ENCODE measurements at regions not wholly inside any gene's neighbourhood (a gene's known extent, or its start where the extent isn't known, plus 50 kb on each side); places are given as distances from the start of the nearest gene placed in this dataset.

- TF ChIP-seq, protein P1, sequence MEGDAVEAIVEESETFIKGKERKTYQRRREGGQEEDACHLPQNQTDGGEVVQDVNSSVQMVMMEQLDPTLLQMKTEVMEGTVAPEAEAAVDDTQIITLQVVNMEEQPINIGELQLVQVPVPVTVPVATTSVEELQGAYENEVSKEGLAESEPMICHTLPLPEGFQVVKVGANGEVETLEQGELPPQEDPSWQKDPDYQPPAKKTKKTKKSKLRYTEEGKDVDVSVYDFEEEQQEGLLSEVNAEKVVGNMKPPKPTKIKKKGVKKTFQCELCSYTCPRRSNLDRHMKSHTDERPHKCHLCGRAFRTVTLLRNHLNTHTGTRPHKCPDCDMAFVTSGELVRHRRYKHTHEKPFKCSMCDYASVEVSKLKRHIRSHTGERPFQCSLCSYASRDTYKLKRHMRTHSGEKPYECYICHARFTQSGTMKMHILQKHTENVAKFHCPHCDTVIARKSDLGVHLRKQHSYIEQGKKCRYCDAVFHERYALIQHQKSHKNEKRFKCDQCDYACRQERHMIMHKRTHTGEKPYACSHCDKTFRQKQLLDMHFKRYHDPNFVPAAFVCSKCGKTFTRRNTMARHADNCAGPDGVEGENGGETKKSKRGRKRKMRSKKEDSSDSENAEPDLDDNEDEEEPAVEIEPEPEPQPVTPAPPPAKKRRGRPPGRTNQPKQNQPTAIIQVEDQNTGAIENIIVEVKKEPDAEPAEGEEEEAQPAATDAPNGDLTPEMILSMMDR (IDR thresholded peaks at IDR 0.05; ENCODE audit: low read depth, low read length, missing input control): no peak
- TF ChIP-seq TAF1 (conservative IDR thresholded peaks at IDR 0.05) (no peak), ZBTB33 (IDR thresholded peaks at IDR 0.05) (no peak), FOXA1 (IDR thresholded peaks at IDR 0.05) (no peak), YY1 (IDR thresholded peaks at IDR 0.05) (no peak), GABPA (IDR thresholded peaks at IDR 0.05 in 1 of 2, conservative IDR thresholded peaks at IDR 0.05 in 1 of 2) (no peak)
- TF ChIP-seq, protein P2, sequence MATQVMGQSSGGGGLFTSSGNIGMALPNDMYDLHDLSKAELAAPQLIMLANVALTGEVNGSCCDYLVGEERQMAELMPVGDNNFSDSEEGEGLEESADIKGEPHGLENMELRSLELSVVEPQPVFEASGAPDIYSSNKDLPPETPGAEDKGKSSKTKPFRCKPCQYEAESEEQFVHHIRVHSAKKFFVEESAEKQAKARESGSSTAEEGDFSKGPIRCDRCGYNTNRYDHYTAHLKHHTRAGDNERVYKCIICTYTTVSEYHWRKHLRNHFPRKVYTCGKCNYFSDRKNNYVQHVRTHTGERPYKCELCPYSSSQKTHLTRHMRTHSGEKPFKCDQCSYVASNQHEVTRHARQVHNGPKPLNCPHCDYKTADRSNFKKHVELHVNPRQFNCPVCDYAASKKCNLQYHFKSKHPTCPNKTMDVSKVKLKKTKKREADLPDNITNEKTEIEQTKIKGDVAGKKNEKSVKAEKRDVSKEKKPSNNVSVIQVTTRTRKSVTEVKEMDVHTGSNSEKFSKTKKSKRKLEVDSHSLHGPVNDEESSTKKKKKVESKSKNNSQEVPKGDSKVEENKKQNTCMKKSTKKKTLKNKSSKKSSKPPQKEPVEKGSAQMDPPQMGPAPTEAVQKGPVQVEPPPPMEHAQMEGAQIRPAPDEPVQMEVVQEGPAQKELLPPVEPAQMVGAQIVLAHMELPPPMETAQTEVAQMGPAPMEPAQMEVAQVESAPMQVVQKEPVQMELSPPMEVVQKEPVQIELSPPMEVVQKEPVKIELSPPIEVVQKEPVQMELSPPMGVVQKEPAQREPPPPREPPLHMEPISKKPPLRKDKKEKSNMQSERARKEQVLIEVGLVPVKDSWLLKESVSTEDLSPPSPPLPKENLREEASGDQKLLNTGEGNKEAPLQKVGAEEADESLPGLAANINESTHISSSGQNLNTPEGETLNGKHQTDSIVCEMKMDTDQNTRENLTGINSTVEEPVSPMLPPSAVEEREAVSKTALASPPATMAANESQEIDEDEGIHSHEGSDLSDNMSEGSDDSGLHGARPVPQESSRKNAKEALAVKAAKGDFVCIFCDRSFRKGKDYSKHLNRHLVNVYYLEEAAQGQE (IDR thresholded peaks at IDR 0.05): no peak
- TF ChIP-seq, protein P3, sequence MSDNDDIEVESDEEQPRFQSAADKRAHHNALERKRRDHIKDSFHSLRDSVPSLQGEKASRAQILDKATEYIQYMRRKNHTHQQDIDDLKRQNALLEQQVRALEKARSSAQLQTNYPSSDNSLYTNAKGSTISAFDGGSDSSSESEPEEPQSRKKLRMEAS (IDR thresholded peaks at IDR 0.05): no peak
- TF ChIP-seq, protein P4, sequence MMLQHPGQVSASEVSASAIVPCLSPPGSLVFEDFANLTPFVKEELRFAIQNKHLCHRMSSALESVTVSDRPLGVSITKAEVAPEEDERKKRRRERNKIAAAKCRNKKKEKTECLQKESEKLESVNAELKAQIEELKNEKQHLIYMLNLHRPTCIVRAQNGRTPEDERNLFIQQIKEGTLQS (IDR thresholded peaks at IDR 0.05): no peak
Observed at GRCh38 chr10:52563360-52563759, 209.2 kb downstream of the MBL2 start.
